ENCODE measurements at regions not wholly inside any gene's neighbourhood (a gene's known extent, or its start where the extent isn't known, plus 50 kb on each side); places are given as distances from the start of the nearest gene placed in this dataset.

DNA sequence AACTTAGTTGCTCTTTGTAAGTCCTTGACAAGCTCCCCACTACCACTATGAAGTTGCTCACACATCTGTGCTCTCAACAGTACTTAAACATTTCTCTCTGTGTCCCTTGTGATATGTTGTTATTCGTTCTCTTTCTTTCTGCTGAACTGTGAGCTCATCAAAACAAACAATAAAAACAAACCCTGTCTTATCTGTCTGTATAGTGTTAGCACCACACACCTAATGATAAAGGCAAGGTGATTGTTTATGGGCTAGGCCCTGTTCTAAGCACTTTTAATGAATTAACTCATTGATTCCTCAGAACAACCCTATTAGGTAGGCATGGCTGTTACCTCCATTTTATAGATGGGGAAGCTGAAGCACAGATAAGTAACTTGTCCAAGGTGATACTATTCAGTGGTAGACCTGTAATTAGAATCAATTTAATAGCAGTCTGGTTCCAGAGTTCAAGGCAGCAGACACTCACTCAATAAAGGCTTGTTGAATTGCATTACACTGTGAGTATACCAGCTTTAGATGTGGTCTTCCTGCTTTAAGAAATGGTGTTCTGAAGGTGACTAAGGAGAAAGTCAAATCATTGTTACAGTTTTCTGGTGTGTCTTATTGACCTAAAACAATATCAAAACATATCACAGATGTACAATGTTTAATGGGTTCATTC is 153.6 kb upstream of the ELL2 start:
- intact Hi-C loops (cut with DNase I) = no loop called here
- no peak overlapping the region for H3K27ac ChIP-seq (ENCODE audit: low read depth in 2 of 2, low read length in 2 of 2)

DNA sequence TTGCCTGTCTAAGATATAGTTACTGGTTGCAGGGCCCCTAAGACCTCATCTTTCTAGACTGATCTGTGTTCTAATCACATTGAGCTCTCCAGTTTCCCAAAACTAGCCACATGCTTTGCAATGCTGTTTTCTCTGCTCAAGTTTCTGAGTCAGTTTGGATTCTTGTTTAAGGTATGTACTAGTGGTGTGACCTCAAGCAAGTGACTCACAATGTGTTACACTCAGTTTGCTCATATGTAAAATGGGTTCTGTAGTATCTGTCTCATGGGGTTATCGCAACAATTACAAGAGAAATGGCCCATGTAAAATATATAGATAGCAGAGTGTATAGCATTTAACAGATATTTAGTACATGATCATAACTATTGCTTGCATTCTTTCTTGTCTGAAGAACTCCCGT is 153.1 kb upstream of the ELL2 start:
- intact Hi-C loops (cut with DNase I) = no loop called here
- no peak overlapping the region for H3K27ac ChIP-seq (ENCODE audit: low read depth in 2 of 2, low read length in 2 of 2)
- H3K9ac ChIP-seq (ENCODE audit: low read length in 3 of 3) = no peak overlapping the region
- H3K9me3 ChIP-seq (ENCODE audit: control insufficient read depth in 2 of 3, insufficient read depth in 1 of 3, low read length in 3 of 3) = no peaks in the 10 kb centered on the region
- TF ChIP-seq, protein P1, sequence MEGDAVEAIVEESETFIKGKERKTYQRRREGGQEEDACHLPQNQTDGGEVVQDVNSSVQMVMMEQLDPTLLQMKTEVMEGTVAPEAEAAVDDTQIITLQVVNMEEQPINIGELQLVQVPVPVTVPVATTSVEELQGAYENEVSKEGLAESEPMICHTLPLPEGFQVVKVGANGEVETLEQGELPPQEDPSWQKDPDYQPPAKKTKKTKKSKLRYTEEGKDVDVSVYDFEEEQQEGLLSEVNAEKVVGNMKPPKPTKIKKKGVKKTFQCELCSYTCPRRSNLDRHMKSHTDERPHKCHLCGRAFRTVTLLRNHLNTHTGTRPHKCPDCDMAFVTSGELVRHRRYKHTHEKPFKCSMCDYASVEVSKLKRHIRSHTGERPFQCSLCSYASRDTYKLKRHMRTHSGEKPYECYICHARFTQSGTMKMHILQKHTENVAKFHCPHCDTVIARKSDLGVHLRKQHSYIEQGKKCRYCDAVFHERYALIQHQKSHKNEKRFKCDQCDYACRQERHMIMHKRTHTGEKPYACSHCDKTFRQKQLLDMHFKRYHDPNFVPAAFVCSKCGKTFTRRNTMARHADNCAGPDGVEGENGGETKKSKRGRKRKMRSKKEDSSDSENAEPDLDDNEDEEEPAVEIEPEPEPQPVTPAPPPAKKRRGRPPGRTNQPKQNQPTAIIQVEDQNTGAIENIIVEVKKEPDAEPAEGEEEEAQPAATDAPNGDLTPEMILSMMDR (IDR thresholded peaks at IDR 0.05; ENCODE audit: borderline replicate concordance, extremely low read depth, insufficient read depth) = no peak
- DNase-seq (no peak), FAIRE-seq (no peak)
- H3K36me3 ChIP-seq (ENCODE audit: control insufficient read depth in 2 of 3, insufficient read depth in 3 of 3, low read length in 3 of 3) = no peaks in the 10 kb centered on the region
- no peaks in the 10 kb centered on the region for H3K27me3 ChIP-seq (ENCODE audit: control insufficient read depth, insufficient read depth, low read length)
- H3K4me3 ChIP-seq (ENCODE audit: low read length in 3 of 3) = no peak overlapping the region
- peaks cover 0 to 9% (median 0%) of the 10 kb centered on the region in 3 donors for H3K4me1 ChIP-seq (ENCODE audit: control insufficient read depth in 2 of 3, insufficient read depth in 2 of 3, low read depth in 1 of 3, low read length in 3 of 3)

More for the DNA sequence above, 153.6 kb upstream of the ELL2 start:
- TF ChIP-seq, protein P1 (IDR thresholded peaks at IDR 0.05; ENCODE audit: borderline replicate concordance, extremely low read depth, insufficient read depth) = no peak
- Histone ChIP-seq H3K9ac (ENCODE audit: low read length in 3 of 3) (no peak overlapping the region), H3K27me3 (ENCODE audit: control insufficient read depth, insufficient read depth, low read length) (no peaks in the 10 kb centered on the region), H3K4me3 (ENCODE audit: low read length in 3 of 3) (no peak overlapping the region), H3K4me1 (ENCODE audit: control insufficient read depth in 2 of 3, insufficient read depth in 2 of 3, low read depth in 1 of 3, low read length in 3 of 3) (peaks cover 0 to 12% (median 0%) of the 10 kb centered on the region in 3 donors), H3K9me3 (ENCODE audit: control insufficient read depth in 2 of 3, insufficient read depth in 1 of 3, low read length in 3 of 3) (no peaks in the 10 kb centered on the region), H3K36me3 (ENCODE audit: control insufficient read depth in 2 of 3, insufficient read depth in 3 of 3, low read length in 3 of 3) (no peaks in the 10 kb centered on the region)
- DNase-seq (no peak), FAIRE-seq (no peak)

DNA sequence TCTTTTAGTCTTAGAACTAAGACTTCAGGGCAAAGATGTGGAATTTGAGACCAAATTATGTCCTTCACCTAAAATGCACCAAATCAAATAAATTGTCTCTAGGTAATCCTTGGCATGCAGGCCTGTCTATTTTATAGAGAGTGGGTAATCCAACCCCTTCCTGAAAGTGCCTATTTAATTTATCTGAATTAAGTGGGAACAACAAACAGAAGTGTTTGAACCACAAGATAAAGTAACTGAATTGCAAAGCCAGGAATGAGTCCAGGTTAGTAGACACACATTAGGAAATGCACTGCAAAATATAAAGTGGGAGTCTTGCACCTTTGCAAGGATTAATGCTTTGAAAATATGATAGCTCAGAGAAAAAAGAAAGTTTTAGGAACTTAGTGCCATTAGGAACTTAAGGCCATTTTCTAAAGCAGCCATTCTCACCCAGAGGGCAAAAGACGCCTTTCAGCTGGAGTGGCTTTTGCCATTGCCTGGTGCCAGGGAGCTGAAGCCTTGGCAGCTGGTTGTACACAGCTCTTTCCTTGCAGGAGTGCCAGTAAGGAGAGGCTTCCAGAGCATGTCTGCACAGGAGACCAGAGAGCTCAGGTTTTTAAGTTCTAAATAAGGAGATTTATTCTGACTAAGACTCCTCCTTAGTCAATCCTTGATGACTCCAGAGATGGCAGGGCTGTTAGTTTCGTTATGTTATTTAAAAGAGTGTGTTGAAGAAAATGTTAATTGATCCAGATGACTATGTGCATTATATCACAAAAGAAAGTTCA is 151.7 kb upstream of the ELL2 start:
- DNase-seq (no peak), FAIRE-seq (no peak)
- Histone ChIP-seq H3K4me1 (ENCODE audit: control insufficient read depth in 2 of 3, insufficient read depth in 2 of 3, low read depth in 1 of 3, low read length in 3 of 3) (peaks cover 0 to 3% (median 0%) of the 10 kb centered on the region in 3 donors), H3K9ac (ENCODE audit: low read length in 3 of 3) (no peak overlapping the region), H3K4me3 (ENCODE audit: low read length in 3 of 3) (no peak overlapping the region), H3K9me3 (ENCODE audit: control insufficient read depth in 2 of 3, insufficient read depth in 1 of 3, low read length in 3 of 3) (no peaks in the 10 kb centered on the region), H3K27ac (ENCODE audit: low read depth in 2 of 2, low read length in 2 of 2) (no peak overlapping the region), H3K36me3 (ENCODE audit: control insufficient read depth in 2 of 3, insufficient read depth in 3 of 3, low read length in 3 of 3) (no peaks in the 10 kb centered on the region), H3K27me3 (ENCODE audit: control insufficient read depth, insufficient read depth, low read length) (no peaks in the 10 kb centered on the region)
- TF ChIP-seq, protein P1 (IDR thresholded peaks at IDR 0.05; ENCODE audit: borderline replicate concordance, extremely low read depth, insufficient read depth) = no peak
- intact Hi-C loops (cut with DNase I) = no loop called here
